ENCODE measurements at regions not wholly inside any gene's neighbourhood (a gene's known extent, or its start where the extent isn't known, plus 50 kb on each side); places are given as distances from the start of the nearest gene placed in this dataset.

- no peaks in the 10 kb centered on the region for H3K36me3 Mint-ChIP-seq (ENCODE audit: low read depth)
- intact Hi-C loops (cut with micrococcal nuclease): no loop called here
- H3K4me3 Mint-ChIP-seq (ENCODE audit: low read depth): no peak overlapping the region
- DNase-seq (ENCODE audit: low spot score): no peak
- H3K27me3 Mint-ChIP-seq (ENCODE audit: low read depth): no peaks in the 10 kb centered on the region
- no peak overlapping the region for H3K27ac Mint-ChIP-seq
- H3K4me1 Mint-ChIP-seq (ENCODE audit: low read depth): peaks cover 2% of the 10 kb centered on the region
- H3K9me3 Mint-ChIP-seq: peaks cover 6% of the 10 kb centered on the region
Measured at GRCh38 chr4:181970366-181970765, 272.8 kb upstream of the TENM3 start.

GRCh38 chr4:181971411-181971810, 271.8 kb upstream of the TENM3 start:
- Mint-ChIP-seq H3K36me3 (ENCODE audit: low read depth) (no peaks in the 10 kb centered on the region), H3K27me3 (ENCODE audit: low read depth) (no peaks in the 10 kb centered on the region), H3K4me1 (ENCODE audit: low read depth) (peaks cover 2% of the 10 kb centered on the region), H3K9me3 (peaks cover 6% of the 10 kb centered on the region), H3K4me3 (ENCODE audit: low read depth) (no peak overlapping the region), H3K27ac (no peak overlapping the region)
- intact Hi-C loops (cut with micrococcal nuclease): no loop called here
- no peak for DNase-seq (ENCODE audit: low spot score)

- Mint-ChIP-seq H3K27me3 (ENCODE audit: low read depth) (no peaks in the 10 kb centered on the region), H3K4me3 (ENCODE audit: low read depth) (no peak overlapping the region), H3K27ac (no peak overlapping the region), H3K9me3 (peaks cover 6% of the 10 kb centered on the region), H3K36me3 (ENCODE audit: low read depth) (no peaks in the 10 kb centered on the region), H3K4me1 (ENCODE audit: low read depth) (peaks cover 2% of the 10 kb centered on the region)
- no peak for DNase-seq (ENCODE audit: low spot score)
- intact Hi-C loops (cut with micrococcal nuclease): no loop called here
Measured at GRCh38 chr4:181971973-181972372, 271.2 kb upstream of the TENM3 start.

- Mint-ChIP-seq H3K36me3 (ENCODE audit: low read depth) (no peaks in the 10 kb centered on the region), H3K4me3 (ENCODE audit: low read depth) (no peak overlapping the region), H3K9me3 (peaks cover 12% of the 10 kb centered on the region), H3K4me1 (ENCODE audit: low read depth) (no peaks in the 10 kb centered on the region), H3K27ac (no peak overlapping the region), H3K27me3 (ENCODE audit: low read depth) (no peaks in the 10 kb centered on the region)
- no peak for DNase-seq (ENCODE audit: low spot score)
- intact Hi-C loops (cut with micrococcal nuclease): no loop called here
Measured at GRCh38 chr4:181976764-181977163, 266.4 kb upstream of the TENM3 start.

- intact Hi-C loops (cut with micrococcal nuclease): no loop called here
- Mint-ChIP-seq H3K36me3 (ENCODE audit: low read depth) (no peaks in the 10 kb centered on the region), H3K27me3 (ENCODE audit: low read depth) (no peaks in the 10 kb centered on the region), H3K4me3 (ENCODE audit: low read depth) (no peak overlapping the region), H3K27ac (no peak overlapping the region), H3K4me1 (ENCODE audit: low read depth) (no peaks in the 10 kb centered on the region), H3K9me3 (peaks cover 9% of the 10 kb centered on the region)
- DNase-seq (ENCODE audit: low spot score): no peak
Measured at GRCh38 chr4:181982437-181982836, 260.8 kb upstream of the TENM3 start.

DNA sequence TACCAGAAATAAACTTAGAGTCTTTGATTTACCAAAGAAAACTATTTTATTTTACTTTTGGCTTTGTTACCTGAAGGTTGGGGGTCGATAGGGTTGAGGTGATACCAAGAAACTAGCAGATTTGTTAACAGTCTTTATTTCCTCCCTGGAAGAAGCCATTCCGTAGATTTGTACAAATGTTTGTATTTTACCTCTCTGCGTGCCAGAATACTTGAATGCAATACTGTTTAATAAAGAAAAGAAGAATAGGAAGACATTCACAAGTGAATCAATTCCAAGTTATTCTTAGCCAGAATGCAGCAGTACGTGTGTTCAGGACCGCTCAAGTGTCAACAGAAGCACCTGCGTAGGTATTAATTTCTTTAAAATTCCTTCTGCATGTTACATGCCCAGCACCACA, 260.3 kb upstream of the TENM3 start:
- Mint-ChIP-seq H3K27me3 (ENCODE audit: low read depth) (no peaks in the 10 kb centered on the region), H3K9me3 (peaks cover 5% of the 10 kb centered on the region), H3K4me3 (ENCODE audit: low read depth) (no peak overlapping the region), H3K4me1 (ENCODE audit: low read depth) (no peaks in the 10 kb centered on the region), H3K27ac (no peak overlapping the region), H3K36me3 (ENCODE audit: low read depth) (no peaks in the 10 kb centered on the region)
- intact Hi-C loops (cut with micrococcal nuclease): no loop called here
- DNase-seq (ENCODE audit: low spot score): no peak

DNA sequence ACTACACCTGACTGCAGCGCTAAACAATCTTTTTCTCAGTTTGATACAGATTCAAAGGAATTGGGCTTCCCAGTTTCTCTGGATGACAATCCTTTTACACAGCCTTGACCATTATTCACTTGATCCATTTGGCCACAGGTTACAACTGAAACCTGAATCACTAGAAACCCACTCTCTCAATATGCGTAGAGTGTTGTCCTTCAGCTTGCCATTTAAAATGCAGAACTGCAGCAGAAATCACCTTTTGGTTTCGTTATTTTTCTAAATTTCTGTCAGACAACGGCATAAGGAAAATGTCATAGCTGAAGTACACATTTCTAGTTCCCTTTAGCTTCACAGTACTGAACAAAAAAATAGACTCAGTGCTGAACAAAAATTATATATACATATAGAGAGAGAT, 255.8 kb upstream of the TENM3 start:
- H3K27me3 Mint-ChIP-seq (ENCODE audit: low read depth): no peaks in the 10 kb centered on the region
- intact Hi-C loops (cut with micrococcal nuclease): no loop called here
- H3K36me3 Mint-ChIP-seq (ENCODE audit: low read depth): no peaks in the 10 kb centered on the region
- H3K4me3 Mint-ChIP-seq (ENCODE audit: low read depth): no peak overlapping the region
- H3K4me1 Mint-ChIP-seq (ENCODE audit: low read depth): no peaks in the 10 kb centered on the region
- no peak for DNase-seq (ENCODE audit: low spot score)
- H3K9me3 Mint-ChIP-seq: no peaks in the 10 kb centered on the region
- no peak overlapping the region for H3K27ac Mint-ChIP-seq

DNA sequence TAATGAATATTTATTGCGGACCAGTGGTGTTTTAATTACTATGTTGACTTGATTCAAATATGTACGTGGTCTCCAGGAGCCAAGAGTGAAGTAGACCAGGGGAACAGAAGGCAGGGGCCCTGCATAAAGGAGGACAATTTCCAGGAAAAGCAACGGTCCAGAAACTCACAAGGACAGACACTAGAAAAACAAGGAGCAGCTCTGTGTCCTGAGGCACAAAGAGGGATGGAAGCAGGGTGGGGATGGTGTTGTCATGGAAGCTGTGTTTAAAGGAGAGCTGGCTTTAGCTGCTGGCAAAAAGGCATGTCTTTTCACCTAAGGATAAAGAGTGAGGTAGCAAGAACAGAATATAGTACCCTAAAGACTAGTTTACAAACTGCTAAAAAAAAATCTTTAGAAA, 254.1 kb upstream of the TENM3 start:
- H3K27ac Mint-ChIP-seq: no peak overlapping the region
- no peak overlapping the region for H3K4me3 Mint-ChIP-seq (ENCODE audit: low read depth)
- H3K36me3 Mint-ChIP-seq (ENCODE audit: low read depth): no peaks in the 10 kb centered on the region
- H3K4me1 Mint-ChIP-seq (ENCODE audit: low read depth): no peaks in the 10 kb centered on the region
- H3K9me3 Mint-ChIP-seq: no peaks in the 10 kb centered on the region
- DNase-seq (ENCODE audit: low spot score): no peak
- H3K27me3 Mint-ChIP-seq (ENCODE audit: low read depth): no peaks in the 10 kb centered on the region
- intact Hi-C loops (cut with micrococcal nuclease): no loop called here

DNA sequence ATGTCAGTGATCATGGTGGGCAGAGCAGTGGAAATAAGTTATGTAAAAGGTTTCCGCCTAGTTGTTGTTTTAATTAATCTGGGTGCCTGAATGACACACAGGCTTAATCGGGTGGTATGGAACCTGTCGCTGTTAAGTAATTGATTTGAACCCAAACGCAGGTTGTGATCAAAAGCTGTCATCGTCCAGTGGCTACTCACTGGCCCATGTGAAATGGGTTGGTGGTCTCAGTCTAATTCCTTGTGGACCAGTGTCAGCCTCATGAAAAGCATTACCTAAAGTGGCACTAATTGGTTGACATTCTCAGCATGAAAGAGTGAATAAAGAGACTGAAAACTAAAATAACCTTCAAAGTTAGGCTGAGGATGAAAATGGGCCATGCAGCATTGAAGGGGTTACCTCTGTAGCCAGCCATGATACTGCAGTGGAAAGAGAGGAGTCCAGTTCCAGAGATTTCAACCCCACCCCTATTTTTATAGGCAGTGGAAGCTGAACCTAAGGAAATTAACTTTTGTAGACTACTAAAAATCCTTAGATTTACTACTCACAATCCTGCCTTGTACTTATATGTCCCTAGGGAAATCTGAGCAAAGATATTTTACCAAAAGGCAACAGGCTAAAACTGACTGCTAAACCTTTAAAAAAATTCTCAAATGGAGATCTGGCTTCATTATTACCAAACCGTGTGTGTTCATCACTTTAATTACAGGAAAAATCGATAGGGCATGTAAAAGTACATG, 251.7 kb upstream of the TENM3 start:
- no peak for DNase-seq (ENCODE audit: low spot score)
- Mint-ChIP-seq H3K27me3 (ENCODE audit: low read depth) (no peaks in the 10 kb centered on the region), H3K9me3 (no peaks in the 10 kb centered on the region), H3K36me3 (ENCODE audit: low read depth) (no peaks in the 10 kb centered on the region), H3K4me1 (ENCODE audit: low read depth) (no peaks in the 10 kb centered on the region), H3K27ac (no peak overlapping the region), H3K4me3 (ENCODE audit: low read depth) (no peak overlapping the region)
- intact Hi-C loops (cut with micrococcal nuclease): no loop called here

DNA sequence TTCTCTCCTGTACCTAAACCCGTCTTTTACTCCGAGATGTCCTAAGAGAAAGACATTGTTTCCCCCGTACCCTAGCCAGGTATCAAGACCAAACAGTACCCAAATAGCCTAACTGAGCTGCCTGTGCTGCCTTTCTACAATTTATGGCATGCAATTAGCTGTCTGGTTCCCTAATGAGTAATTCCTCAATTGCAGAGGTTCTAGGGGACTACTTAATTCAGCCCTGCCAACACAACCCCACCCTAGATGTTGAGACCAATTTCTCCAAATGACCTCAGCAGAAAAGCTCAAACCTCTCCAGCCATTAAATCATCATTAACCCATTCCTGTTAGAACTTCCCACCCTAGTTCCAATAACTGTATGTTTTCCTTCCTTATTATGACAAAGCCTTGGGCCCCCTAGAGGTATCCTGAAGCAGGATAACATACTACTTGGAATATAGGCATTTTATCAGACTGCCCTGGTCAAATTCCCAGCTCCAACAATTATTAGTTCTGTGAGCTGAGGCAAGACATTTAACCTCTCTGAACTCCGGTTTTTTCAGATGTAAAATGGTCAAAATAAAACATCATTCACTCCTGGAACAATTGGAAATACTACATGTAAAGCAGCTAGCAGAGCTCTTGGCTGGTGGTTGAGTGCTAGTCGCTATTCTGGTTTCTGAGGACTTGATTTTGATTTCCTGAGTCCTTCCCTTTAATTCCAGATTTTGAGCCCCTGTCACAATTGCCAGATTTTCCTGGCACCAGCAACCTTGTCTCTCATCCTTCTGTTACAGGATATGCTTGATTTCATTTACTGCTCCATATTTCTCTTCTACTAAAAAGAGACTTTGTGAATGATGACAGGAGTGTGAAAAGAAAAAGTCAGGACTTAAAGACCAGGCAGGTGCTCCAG, 244.6 kb upstream of the TENM3 start:
- Mint-ChIP-seq H3K9me3 (peaks cover 7% of the 10 kb centered on the region), H3K27me3 (ENCODE audit: low read depth) (no peaks in the 10 kb centered on the region), H3K4me3 (ENCODE audit: low read depth) (no peak overlapping the region), H3K27ac (no peak overlapping the region), H3K36me3 (ENCODE audit: low read depth) (no peaks in the 10 kb centered on the region), H3K4me1 (ENCODE audit: low read depth) (no peaks in the 10 kb centered on the region)
- intact Hi-C loops (cut with micrococcal nuclease): no loop called here
- no peak for DNase-seq (ENCODE audit: low spot score)

GRCh38 chr4:182000077-182000476, 243.1 kb upstream of the TENM3 start:
- H3K27ac Mint-ChIP-seq: no peak overlapping the region
- no peaks in the 10 kb centered on the region for H3K36me3 Mint-ChIP-seq (ENCODE audit: low read depth)
- H3K4me1 Mint-ChIP-seq (ENCODE audit: low read depth): no peaks in the 10 kb centered on the region
- H3K27me3 Mint-ChIP-seq (ENCODE audit: low read depth): no peaks in the 10 kb centered on the region
- DNase-seq (ENCODE audit: low spot score): no peak
- intact Hi-C loops (cut with micrococcal nuclease): no loop called here
- peaks cover 7% of the 10 kb centered on the region for H3K9me3 Mint-ChIP-seq
- no peak overlapping the region for H3K4me3 Mint-ChIP-seq (ENCODE audit: low read depth)

DNA sequence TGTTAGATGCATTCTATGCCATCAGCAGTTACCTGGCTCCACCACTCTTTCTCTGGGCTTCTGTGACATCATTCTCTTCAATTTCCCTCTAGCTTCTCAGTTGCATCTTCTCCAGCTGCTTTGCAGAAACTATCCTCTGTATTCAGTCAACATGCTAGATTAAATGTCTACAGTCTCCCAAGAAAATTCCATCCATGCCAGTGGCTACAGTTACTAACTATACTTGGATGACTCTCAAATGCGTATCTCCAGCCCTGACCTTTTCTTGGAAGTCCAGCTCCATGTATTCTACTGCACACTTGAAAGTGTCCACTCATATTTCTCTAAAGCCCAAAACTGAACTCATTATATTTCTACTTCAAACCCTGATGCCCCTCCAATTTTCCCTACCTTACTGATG, 232.3 kb upstream of the TENM3 start:
- Mint-ChIP-seq H3K4me3 (ENCODE audit: low read depth) (no peak overlapping the region), H3K4me1 (ENCODE audit: low read depth) (no peaks in the 10 kb centered on the region), H3K27me3 (ENCODE audit: low read depth) (no peaks in the 10 kb centered on the region), H3K27ac (no peak overlapping the region), H3K9me3 (peaks cover 7% of the 10 kb centered on the region), H3K36me3 (ENCODE audit: low read depth) (no peaks in the 10 kb centered on the region)
- no peak for DNase-seq (ENCODE audit: low spot score)
- intact Hi-C loops (cut with micrococcal nuclease): no loop called here

DNA sequence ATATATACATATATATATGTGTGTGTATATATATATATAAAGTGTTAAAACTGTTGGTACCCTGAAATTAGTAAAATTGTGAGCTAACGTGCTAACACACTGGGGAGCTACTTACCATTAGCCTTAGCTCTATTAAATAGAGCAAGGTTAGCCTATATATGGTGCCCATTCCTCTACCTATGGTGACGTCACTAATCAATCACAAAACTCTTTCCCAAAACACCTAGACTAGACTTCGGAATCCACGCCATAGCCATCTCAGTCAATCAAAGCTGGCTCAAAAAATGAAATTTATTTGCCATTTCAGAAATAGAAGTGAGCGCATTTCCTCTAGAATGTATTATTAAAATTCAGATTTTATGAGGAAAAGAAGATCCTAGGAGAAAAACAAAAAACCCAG, 229.0 kb upstream of the TENM3 start:
- Mint-ChIP-seq H3K27ac (no peak overlapping the region), H3K9me3 (peaks cover 4% of the 10 kb centered on the region), H3K27me3 (ENCODE audit: low read depth) (no peaks in the 10 kb centered on the region), H3K4me1 (ENCODE audit: low read depth) (no peaks in the 10 kb centered on the region), H3K36me3 (ENCODE audit: low read depth) (no peaks in the 10 kb centered on the region), H3K4me3 (ENCODE audit: low read depth) (no peak overlapping the region)
- intact Hi-C loops (cut with micrococcal nuclease): no loop called here
- DNase-seq (ENCODE audit: low spot score): no peak

Measured in activated T-helper 2 cell treated with anti-CD3 and anti-CD28 coated beads, Interferon-gamma antibody, Interleukin-2, Interleukin-4, amounts not matched to agents 10 μg/mL and 5 μg/mL and 100 μg/mL, durations not matched to agents 14 hours and 24 hours and 36 hours (primary cell).